Panc1 (cell line): ENCODE measurements at regions not wholly inside any gene's neighbourhood (a gene's known extent, or its start where the extent isn't known, plus 50 kb on each side); places are given as distances from the start of the nearest gene placed in this dataset.

ENCODE experiments used
- CTCF ChIP-seq: fragments of 450-650 bp; IDR thresholded peaks from 2 replicates; pipeline ENCODE4 v1.5.1; 2017; ENCODE audit warnings: mild to moderate bottlenecking
- POLR2AphosphoS5 ChIP-seq: IDR thresholded peaks from 2 replicates; pipeline ENCODE4 v1.6.1; 2012; ENCODE audit warnings: mild to moderate bottlenecking, low read depth, low read length, moderate library complexity
- REST ChIP-seq, 2 experiments: IDR thresholded peaks; 2 replicates each; pipeline ENCODE4 v1.6.1; 2011 to 2012; ENCODE audit warnings: low read depth in 2 of 2, control low read depth in 1 of 2, low read length in 1 of 2, mild to moderate bottlenecking in 1 of 2, moderate library complexity in 1 of 2; ENCODE audit not compliant: insufficient read depth in 1 of 2
- SIN3A ChIP-seq: IDR thresholded peaks from 2 replicates; pipeline ENCODE4 v1.6.1; 2012; ENCODE audit warnings: low read depth, mild to moderate bottlenecking, low read length, moderate library complexity, borderline replicate concordance; ENCODE audit not compliant: insufficient read depth
- TCF7L2 ChIP-seq: IDR thresholded peaks from 2 replicates; pipeline ENCODE4 v1.6.1; 2011; ENCODE audit warnings: mild to moderate bottlenecking, low read depth, low read length, inconsistent platforms

- TF ChIP-seq SIN3A (no peak), CTCF (no peak), POLR2AphosphoS5 (no peak), REST (IDR thresholded peaks at IDR 0.05; ENCODE audit: insufficient read depth in 1 of 2, low read depth in 2 of 2, low read length in 1 of 2) (no peak), TCF7L2 (no peak)
These were observed 144.8 kb downstream of the TTLL2 start for GRCh38 chr6:167469672-167470071.
